Gastroesophageal sphincter (tissue), 4 donors: ENCODE measurements at regions not wholly inside any gene's neighbourhood (a gene's known extent, or its start where the extent isn't known, plus 50 kb on each side); places are given as distances from the start of the nearest gene placed in this dataset.

Source experiments
- ATAC-seq: fragments of 150-250 bp; one replicate; pipeline ENCODE4 v1.9.1; 2016; ENCODE audit warnings: mild to moderate bottlenecking, moderate library complexity
- H3K27ac ChIP-seq, 4 donors: fragments of 200-600 bp; sonication (generic) in 3 of 4; 1 replicate in 3 of 4; 2 replicates in 1 of 4; pipeline ENCODE4 v1.5.1; 2016 to 2019
- H3K27me3 ChIP-seq: fragments of 200-600 bp; sonication (generic); one replicate; pipeline ENCODE4 v1.5.1; 2019
- H3K36me3 ChIP-seq, 2 donors: fragments of 200-600 bp; sonication (generic); one replicate each; pipeline ENCODE4 v1.5.1; 2019; ENCODE audit warnings: control low read depth in 1 of 2
- H3K4me1 ChIP-seq, 3 donors: fragments of 200-600 bp; sonication (generic); 1 replicate in 2 of 3; 2 replicates in 1 of 3; pipeline ENCODE4 v1.5.1; 2016 to 2019; ENCODE audit warnings: control low read depth in 2 of 3
- H3K4me3 ChIP-seq, 2 donors: fragments of 200-600 bp; sonication (generic); one replicate each; pipeline ENCODE4 v1.5.1; 2019; ENCODE audit warnings: mild to moderate bottlenecking in 1 of 2, moderate library complexity in 1 of 2
- H3K9me3 ChIP-seq, 3 donors: fragments of 200-600 bp; sonication (generic); one replicate each; pipeline ENCODE4 v1.5.1; 2017 to 2019; ENCODE audit warnings: control low read depth in 2 of 3
- CTCF ChIP-seq, 4 experiments: fragments of 200-600 bp in 2 of 4; fragments of 450-650 bp in 2 of 4; sonication (generic) in 1 of 4; IDR thresholded peaks; one replicate each; pipeline ENCODE4 v1.5.1; 2017 to 2019; ENCODE audit warnings: antibody characterized with exemption in 4 of 4, mild to moderate bottlenecking in 2 of 4, moderate library complexity in 2 of 4
- EP300 ChIP-seq: sonication (generic); formaldehyde crosslinking; IDR thresholded peaks from one replicate; pipeline ENCODE4 v1.6.1; 2017; ENCODE audit warnings: antibody characterized with exemption, mild to moderate bottlenecking
- POLR2A ChIP-seq, 2 donors: fragments of 450-650 bp; IDR thresholded peaks; one replicate each; pipeline ENCODE4 v1.6.1; 2017; ENCODE audit warnings: antibody characterized with exemption in 2 of 2, mild to moderate bottlenecking in 2 of 2, moderate library complexity in 1 of 2
- POLR2AphosphoS5 ChIP-seq: sonication (generic); formaldehyde crosslinking; IDR thresholded peaks from one replicate; pipeline ENCODE4 v1.6.1; 2017; ENCODE audit warnings: antibody characterized with exemption
- WGBS, 2 donors: methylation state at CpG; one replicate each; pipeline ENCODE4 v1.1.5; 2018; ENCODE audit warnings: low coverage in 1 of 2; 5-methylcytosine and 5-hydroxymethylcytosine counted together

- no peak for ATAC-seq
- no CpG with 5 or more reads among the region's 1 CpG for WGBS, 2 donors
- TF ChIP-seq POLR2A (IDR thresholded peaks at IDR 0.05) (no peak), CTCF (IDR thresholded peaks at IDR 0.05) (no peak), POLR2AphosphoS5 (no peak), EP300 (no peak)
- peaks cover 0 to 23% (median 0%) of the 10 kb centered on the region in 3 donors for H3K9me3 ChIP-seq
- H3K4me1 ChIP-seq, result no peaks in the 10 kb centered on the region
- no peak overlapping the region for H3K4me3 ChIP-seq
- no peaks in the 10 kb centered on the region for H3K36me3 ChIP-seq
- peaks cover 4% of the 10 kb centered on the region for H3K27me3 ChIP-seq
- H3K27ac ChIP-seq, result no peak overlapping the region
These were observed 487.0 kb downstream of the SLC4A3 start for GRCh38 chr2:220114443-220114842.

GRCh38 chr2:220117025-220117424 is 489.6 kb downstream of the SLC4A3 start:
- WGBS, 2 donors, result 42 to 67% methylated on average over 5 of the region's 5 CpGs

GRCh38 chr2:220120041-220120440 is 492.6 kb downstream of the SLC4A3 start:
- Histone ChIP-seq H3K9me3 (peaks cover 0 to 11% (median 0%) of the 10 kb centered on the region in 3 donors), H3K4me1 (no peaks in the 10 kb centered on the region), H3K27me3 (peaks cover 4% of the 10 kb centered on the region), H3K4me3 (no peak overlapping the region), H3K27ac (no peak overlapping the region), H3K36me3 (no peaks in the 10 kb centered on the region)
- TF ChIP-seq POLR2A (IDR thresholded peaks at IDR 0.05) (no peak), CTCF (IDR thresholded peaks at IDR 0.05) (no peak), POLR2AphosphoS5 (no peak), EP300 (no peak)
- 51 to 81% methylated on average over 2 of the region's 2 CpGs for WGBS, 2 donors
- ATAC-seq, result no peak

More at GRCh38 chr2:220117025-220117424, 489.6 kb downstream of the SLC4A3 start:
- H3K4me3 ChIP-seq, result no peak overlapping the region
- no peak overlapping the region for H3K27ac ChIP-seq
- H3K4me1 ChIP-seq, result no peaks in the 10 kb centered on the region
- TF ChIP-seq CTCF (IDR thresholded peaks at IDR 0.05) (no peak), EP300 (no peak), POLR2AphosphoS5 (no peak), POLR2A (IDR thresholded peaks at IDR 0.05) (no peak)
- no peaks in the 10 kb centered on the region for H3K36me3 ChIP-seq
- H3K9me3 ChIP-seq, result peaks cover 0 to 23% (median 0%) of the 10 kb centered on the region in 3 donors
- H3K27me3 ChIP-seq, result peaks cover 4% of the 10 kb centered on the region
- ATAC-seq, result no peak

- Histone ChIP-seq H3K9me3 (no peaks in the 10 kb centered on the region), H3K27me3 (no peaks in the 10 kb centered on the region), H3K4me3 (no peak overlapping the region), H3K27ac (no peak overlapping the region), H3K4me1 (no peaks in the 10 kb centered on the region), H3K36me3 (no peaks in the 10 kb centered on the region)
- TF ChIP-seq POLR2AphosphoS5 (no peak), POLR2A (IDR thresholded peaks at IDR 0.05) (no peak), CTCF (IDR thresholded peaks at IDR 0.05) (no peak), EP300 (no peak)
- 42 to 54% methylated on average over 2 of the region's 2 CpGs for WGBS, 2 donors
- no peak for ATAC-seq
These were observed 496.3 kb downstream of the SLC4A3 start for GRCh38 chr2:220123751-220124150.

GRCh38 chr2:220125551-220125950 is 498.1 kb downstream of the SLC4A3 start:
- 76 to 88% methylated on average over 2 to 8 of the region's 8 CpGs for WGBS, 2 donors
- Histone ChIP-seq H3K27ac (no peak overlapping the region), H3K4me3 (no peak overlapping the region), H3K36me3 (no peaks in the 10 kb centered on the region), H3K4me1 (no peaks in the 10 kb centered on the region), H3K9me3 (peaks cover 0 to 9% (median 0%) of the 10 kb centered on the region in 3 donors), H3K27me3 (no peaks in the 10 kb centered on the region)
- TF ChIP-seq POLR2AphosphoS5 (no peak), EP300 (no peak), CTCF (IDR thresholded peaks at IDR 0.05) (no peak), POLR2A (IDR thresholded peaks at IDR 0.05) (no peak)
- ATAC-seq, result no peak
